Ishikawa (cell line): ENCODE measurements at regions not wholly inside any gene's neighbourhood (a gene's known extent, or its start where the extent isn't known, plus 50 kb on each side); places are given as distances from the start of the nearest gene placed in this dataset.

ENCODE experiments used
- CEBPB ChIP-seq: IDR thresholded peaks from 2 replicates; pipeline ENCODE4 v1.6.1; 2012
- CREB1 ChIP-seq: IDR thresholded peaks from 2 replicates; pipeline ENCODE4 v1.6.1; 2012; ENCODE audit warnings: low read depth
- EGR1 ChIP-seq: IDR thresholded peaks from 2 replicates; pipeline ENCODE4 v1.6.1; 2012
- EP300 ChIP-seq: IDR thresholded peaks from 2 replicates; pipeline ENCODE4 v1.6.1; 2012; ENCODE audit warnings: borderline replicate concordance
- FOXM1 ChIP-seq: IDR thresholded peaks from 2 replicates; pipeline ENCODE4 v1.6.1; 2012; ENCODE audit warnings: low read depth, borderline replicate concordance
- NFIC ChIP-seq: IDR thresholded peaks from 2 replicates; pipeline ENCODE4 v1.6.1; 2012
- RAD21 ChIP-seq: IDR thresholded peaks from 2 replicates; pipeline ENCODE4 v1.6.1; 2012; ENCODE audit warnings: low read depth
- TAF1 ChIP-seq: IDR thresholded peaks from 2 replicates; pipeline ENCODE4 v1.6.1; 2012; ENCODE audit warnings: low read depth, mild to moderate bottlenecking
- TCF12 ChIP-seq: IDR thresholded peaks from 2 replicates; pipeline ENCODE4 v1.6.1; 2012; ENCODE audit warnings: low read depth
- TEAD4 ChIP-seq: IDR thresholded peaks from 2 replicates; pipeline ENCODE4 v1.6.1; 2012
- YY1 ChIP-seq: IDR thresholded peaks from 2 replicates; pipeline ENCODE4 v1.6.1; 2012; ENCODE audit warnings: low read depth
- ZBTB7A ChIP-seq: IDR thresholded peaks from 2 replicates; pipeline ENCODE4 v1.6.1; 2012; ENCODE audit warnings: low read depth
- TF ChIP-seq, protein P1 (sequence below): IDR thresholded peaks from 2 replicates; pipeline ENCODE4 v1.6.1; 2012; ENCODE audit warnings: low read depth, mild to moderate bottlenecking
- TF ChIP-seq, protein P2 (sequence below): IDR thresholded peaks from 2 replicates; pipeline ENCODE4 v1.6.1; 2012
- TF ChIP-seq, protein P3 (sequence below): IDR thresholded peaks from 2 replicates; pipeline ENCODE4 v1.6.1; 2012

DNA sequence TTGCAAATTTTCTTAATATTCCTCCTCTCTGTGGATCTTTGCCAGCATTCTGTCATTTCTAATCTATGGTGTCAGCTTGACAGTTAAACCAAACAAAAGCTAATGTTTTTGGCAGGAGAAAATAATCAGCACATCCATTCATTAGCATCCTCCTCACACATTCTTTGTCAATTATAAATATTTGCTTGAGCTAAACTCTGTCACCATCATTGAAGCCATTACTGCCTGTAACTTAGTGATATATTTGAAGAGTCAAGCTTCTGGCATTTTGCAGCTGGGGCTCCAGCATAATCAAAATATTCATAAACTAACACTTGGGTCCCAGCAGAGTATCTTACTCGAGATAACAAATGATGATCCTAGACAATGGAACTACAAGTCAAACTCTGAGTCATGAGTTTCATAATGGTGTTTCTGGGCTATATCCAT, 126.1 kb downstream of the EIF4E start:
- TF ChIP-seq, protein P1, sequence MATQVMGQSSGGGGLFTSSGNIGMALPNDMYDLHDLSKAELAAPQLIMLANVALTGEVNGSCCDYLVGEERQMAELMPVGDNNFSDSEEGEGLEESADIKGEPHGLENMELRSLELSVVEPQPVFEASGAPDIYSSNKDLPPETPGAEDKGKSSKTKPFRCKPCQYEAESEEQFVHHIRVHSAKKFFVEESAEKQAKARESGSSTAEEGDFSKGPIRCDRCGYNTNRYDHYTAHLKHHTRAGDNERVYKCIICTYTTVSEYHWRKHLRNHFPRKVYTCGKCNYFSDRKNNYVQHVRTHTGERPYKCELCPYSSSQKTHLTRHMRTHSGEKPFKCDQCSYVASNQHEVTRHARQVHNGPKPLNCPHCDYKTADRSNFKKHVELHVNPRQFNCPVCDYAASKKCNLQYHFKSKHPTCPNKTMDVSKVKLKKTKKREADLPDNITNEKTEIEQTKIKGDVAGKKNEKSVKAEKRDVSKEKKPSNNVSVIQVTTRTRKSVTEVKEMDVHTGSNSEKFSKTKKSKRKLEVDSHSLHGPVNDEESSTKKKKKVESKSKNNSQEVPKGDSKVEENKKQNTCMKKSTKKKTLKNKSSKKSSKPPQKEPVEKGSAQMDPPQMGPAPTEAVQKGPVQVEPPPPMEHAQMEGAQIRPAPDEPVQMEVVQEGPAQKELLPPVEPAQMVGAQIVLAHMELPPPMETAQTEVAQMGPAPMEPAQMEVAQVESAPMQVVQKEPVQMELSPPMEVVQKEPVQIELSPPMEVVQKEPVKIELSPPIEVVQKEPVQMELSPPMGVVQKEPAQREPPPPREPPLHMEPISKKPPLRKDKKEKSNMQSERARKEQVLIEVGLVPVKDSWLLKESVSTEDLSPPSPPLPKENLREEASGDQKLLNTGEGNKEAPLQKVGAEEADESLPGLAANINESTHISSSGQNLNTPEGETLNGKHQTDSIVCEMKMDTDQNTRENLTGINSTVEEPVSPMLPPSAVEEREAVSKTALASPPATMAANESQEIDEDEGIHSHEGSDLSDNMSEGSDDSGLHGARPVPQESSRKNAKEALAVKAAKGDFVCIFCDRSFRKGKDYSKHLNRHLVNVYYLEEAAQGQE, result no peak
- TF ChIP-seq TEAD4 (no peak), EP300 (no peak), CEBPB (no peak), RAD21 (no peak), YY1 (no peak), TAF1 (no peak), TCF12 (no peak), FOXM1 (no peak)
- TF ChIP-seq, protein P2, sequence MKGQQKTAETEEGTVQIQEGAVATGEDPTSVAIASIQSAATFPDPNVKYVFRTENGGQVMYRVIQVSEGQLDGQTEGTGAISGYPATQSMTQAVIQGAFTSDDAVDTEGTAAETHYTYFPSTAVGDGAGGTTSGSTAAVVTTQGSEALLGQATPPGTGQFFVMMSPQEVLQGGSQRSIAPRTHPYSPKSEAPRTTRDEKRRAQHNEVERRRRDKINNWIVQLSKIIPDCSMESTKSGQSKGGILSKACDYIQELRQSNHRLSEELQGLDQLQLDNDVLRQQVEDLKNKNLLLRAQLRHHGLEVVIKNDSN, result no peak

DNA sequence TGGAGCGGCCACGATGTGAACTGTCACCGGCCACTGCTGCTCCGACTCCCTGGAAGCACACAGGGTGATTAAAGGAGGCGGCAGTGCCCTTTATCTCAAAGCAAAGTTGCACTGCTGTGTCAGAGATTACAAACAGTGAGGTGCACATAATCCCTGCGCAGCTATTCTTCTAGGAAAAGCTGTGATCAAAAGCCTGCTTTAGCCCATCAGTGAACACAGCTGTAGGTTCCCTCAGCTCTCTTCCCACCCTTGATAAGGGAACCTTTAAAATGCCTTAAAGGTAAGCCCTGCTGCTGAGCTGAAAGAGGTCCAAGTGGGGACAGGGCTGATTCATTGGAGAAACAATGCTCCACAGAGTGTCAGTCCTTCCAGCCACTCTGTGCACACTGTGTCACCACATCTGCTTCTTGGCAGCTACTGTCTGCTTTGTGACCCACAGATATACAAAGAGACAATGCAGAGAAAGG, 127.6 kb downstream of the EIF4E start:
- TF ChIP-seq YY1 (no peak), FOXM1 (no peak), TCF12 (no peak), CREB1 (no peak)
- TF ChIP-seq, protein P3, sequence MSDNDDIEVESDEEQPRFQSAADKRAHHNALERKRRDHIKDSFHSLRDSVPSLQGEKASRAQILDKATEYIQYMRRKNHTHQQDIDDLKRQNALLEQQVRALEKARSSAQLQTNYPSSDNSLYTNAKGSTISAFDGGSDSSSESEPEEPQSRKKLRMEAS, result no peak

DNA sequence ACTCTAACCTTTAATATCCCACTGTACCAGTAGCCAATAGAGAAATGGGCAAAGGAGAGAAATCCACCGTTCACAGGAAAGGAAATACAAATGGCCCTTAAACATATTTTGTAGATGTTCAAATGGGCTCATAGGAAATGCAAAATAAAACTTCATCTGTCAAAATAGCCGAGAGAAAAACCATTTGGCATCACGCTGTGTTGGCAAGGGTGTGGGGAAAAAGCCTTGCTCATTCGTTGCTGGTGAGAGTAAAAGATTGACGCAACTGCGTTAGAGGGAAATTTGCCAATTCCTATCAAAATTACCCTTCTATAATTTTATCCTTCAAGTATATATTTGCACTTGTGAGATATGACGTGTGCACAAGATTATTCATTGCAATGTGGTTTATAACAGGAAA, 131.9 kb downstream of the EIF4E start:
- TF ChIP-seq, protein P1, result no peak
- TF ChIP-seq EP300, result no peak
- TF ChIP-seq TCF12, result no peak
- TF ChIP-seq, protein P2, result no peak
- no peak for TF ChIP-seq RAD21
- no peak for TF ChIP-seq YY1
- no peak for TF ChIP-seq CREB1
- TF ChIP-seq CEBPB, result no peak
- no peak for TF ChIP-seq ZBTB7A
- TF ChIP-seq FOXM1, result no peak
- TF ChIP-seq NFIC, result no peak
- TF ChIP-seq EGR1, result no peak
- TF ChIP-seq, protein P3, result no peak
- no peak for TF ChIP-seq TEAD4
- no peak for TF ChIP-seq TAF1

DNA sequence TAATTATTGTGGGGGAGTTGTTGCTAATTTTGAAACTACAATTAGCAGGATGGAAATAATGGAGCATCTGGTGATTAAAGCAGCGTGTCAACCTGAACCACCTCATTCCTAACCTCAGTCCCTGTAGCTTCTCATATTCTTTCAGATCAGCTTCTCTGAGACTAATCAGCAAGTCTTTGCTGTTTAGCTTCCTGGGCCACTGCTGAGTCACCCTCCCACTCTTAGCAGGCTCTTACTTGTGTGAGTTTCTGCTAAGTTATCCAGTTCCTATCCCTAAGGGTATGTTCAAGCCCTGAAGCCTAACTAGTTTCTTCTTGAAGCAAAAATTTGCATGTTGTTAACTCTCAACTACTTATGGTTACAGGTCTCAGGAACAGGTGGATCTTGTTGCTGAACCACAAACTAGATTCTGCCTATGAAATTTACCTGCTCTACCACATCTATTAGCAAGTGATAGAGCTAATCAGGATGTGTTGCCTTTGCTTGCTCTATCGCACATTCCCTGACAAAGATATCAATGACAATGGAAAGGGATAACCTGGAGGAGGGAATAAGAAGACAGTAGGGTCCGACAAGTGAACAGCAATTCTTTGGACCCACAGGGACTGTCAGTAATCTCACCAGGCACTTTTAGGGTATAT, 134.2 kb downstream of the EIF4E start:
- no peak for TF ChIP-seq TEAD4
- no peak for TF ChIP-seq NFIC
- TF ChIP-seq, protein P3, result no peak

DNA sequence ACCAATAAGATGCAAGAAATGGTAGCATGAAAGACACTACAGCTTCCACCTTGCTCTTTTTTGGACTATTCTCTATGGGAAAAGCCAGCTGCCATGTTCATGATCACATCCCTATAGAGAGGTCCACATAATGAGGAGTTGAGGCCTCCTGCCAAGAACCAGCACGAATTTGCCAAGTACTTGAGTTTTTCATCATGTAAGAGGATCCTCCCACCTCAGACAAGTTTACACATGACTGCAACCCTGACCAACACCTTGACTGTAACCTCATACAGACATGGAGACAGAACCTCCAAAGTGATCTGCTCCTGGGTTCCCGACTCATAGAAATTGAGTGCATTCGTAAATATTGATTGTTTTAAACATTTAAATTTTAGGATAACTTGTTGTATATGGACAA, 135.2 kb upstream of the TSPAN5 start:
- TF ChIP-seq NFIC (no peak), TEAD4 (no peak), TCF12 (no peak), TAF1 (no peak), RAD21 (no peak), EP300 (no peak), YY1 (no peak), CREB1 (no peak), CEBPB (no peak), EGR1 (no peak), FOXM1 (no peak), ZBTB7A (no peak)
- TF ChIP-seq, protein P3, result no peak
- TF ChIP-seq, protein P1, result no peak
- TF ChIP-seq, protein P2, result no peak
